DOHH2 (cell line): ENCODE measurements at regions not wholly inside any gene's neighbourhood (a gene's known extent, or its start where the extent isn't known, plus 50 kb on each side); places are given as distances from the start of the nearest gene placed in this dataset.

ENCODE experiments used
- EZH2phosphoT487 ChIP-seq: fragments of 200-600 bp; sonication (generic); IDR thresholded peaks from 2 replicates; pipeline ENCODE4 v1.6.1; 2017; ENCODE audit warnings: borderline replicate concordance, mild to moderate bottlenecking, antibody characterized with exemption, low read length, moderate library complexity, mixed read lengths
- TF ChIP-seq, protein P1 (sequence below): fragments of 200-600 bp; sonication (generic); IDR thresholded peaks from one replicate; pipeline ENCODE4 v1.5.1; 2014; ENCODE audit warnings: antibody characterized with exemption, mild to moderate bottlenecking, low read depth, low read length; ENCODE audit not compliant: poor library complexity, severe bottlenecking

DNA sequence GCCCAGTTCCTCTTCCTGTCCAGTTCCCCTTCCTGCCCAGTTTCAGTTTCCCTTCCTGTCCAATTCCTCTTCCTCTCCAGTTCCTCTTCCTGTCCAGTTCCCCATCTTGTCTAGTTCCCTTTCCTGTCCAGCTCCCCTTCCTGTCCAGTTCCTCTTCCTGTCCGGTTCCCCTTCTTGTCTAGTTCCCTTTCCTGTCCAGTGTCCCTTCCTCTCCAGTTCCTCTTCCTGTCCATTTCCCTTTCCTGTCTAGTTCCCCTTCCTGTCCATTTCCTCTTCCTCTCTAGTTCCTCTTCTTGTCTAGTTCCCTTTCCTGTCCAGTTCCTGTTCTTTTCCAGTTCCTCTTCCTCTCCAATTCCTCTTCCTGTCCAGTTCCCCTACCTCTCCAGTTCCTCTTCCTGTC lies 68.1 kb upstream of the ADCY1 start:
- TF ChIP-seq, protein P1, sequence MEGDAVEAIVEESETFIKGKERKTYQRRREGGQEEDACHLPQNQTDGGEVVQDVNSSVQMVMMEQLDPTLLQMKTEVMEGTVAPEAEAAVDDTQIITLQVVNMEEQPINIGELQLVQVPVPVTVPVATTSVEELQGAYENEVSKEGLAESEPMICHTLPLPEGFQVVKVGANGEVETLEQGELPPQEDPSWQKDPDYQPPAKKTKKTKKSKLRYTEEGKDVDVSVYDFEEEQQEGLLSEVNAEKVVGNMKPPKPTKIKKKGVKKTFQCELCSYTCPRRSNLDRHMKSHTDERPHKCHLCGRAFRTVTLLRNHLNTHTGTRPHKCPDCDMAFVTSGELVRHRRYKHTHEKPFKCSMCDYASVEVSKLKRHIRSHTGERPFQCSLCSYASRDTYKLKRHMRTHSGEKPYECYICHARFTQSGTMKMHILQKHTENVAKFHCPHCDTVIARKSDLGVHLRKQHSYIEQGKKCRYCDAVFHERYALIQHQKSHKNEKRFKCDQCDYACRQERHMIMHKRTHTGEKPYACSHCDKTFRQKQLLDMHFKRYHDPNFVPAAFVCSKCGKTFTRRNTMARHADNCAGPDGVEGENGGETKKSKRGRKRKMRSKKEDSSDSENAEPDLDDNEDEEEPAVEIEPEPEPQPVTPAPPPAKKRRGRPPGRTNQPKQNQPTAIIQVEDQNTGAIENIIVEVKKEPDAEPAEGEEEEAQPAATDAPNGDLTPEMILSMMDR = no peak
- no peak for TF ChIP-seq EZH2phosphoT487
